ENCODE measurements at regions not wholly inside any gene's neighbourhood (a gene's known extent, or its start where the extent isn't known, plus 50 kb on each side); places are given as distances from the start of the nearest gene placed in this dataset.

DNA sequence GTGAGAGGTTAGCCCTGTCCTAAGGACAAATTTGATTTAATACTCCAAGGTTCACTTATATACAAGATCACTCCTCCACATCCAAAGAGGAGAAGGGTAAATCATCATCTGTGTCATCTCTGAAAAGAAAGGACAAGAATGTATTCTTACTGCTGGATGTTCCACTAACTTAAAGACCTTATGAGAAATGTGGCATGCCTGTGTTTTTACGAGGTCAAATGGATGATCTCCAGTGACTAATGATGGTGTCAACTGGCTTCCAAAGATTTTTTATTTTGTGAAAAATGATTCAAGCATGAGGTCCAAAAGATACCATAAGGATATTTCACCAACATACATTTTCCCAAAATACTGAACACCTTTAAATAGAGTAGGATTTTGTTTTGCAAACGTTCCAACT lies 143.4 kb downstream of the PTCHD1 start:
- TF ChIP-seq, protein P1, sequence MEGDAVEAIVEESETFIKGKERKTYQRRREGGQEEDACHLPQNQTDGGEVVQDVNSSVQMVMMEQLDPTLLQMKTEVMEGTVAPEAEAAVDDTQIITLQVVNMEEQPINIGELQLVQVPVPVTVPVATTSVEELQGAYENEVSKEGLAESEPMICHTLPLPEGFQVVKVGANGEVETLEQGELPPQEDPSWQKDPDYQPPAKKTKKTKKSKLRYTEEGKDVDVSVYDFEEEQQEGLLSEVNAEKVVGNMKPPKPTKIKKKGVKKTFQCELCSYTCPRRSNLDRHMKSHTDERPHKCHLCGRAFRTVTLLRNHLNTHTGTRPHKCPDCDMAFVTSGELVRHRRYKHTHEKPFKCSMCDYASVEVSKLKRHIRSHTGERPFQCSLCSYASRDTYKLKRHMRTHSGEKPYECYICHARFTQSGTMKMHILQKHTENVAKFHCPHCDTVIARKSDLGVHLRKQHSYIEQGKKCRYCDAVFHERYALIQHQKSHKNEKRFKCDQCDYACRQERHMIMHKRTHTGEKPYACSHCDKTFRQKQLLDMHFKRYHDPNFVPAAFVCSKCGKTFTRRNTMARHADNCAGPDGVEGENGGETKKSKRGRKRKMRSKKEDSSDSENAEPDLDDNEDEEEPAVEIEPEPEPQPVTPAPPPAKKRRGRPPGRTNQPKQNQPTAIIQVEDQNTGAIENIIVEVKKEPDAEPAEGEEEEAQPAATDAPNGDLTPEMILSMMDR (IDR thresholded peaks at IDR 0.05): no peak
- TF ChIP-seq POLR2A (IDR thresholded peaks at IDR 0.05): no peak
- TF ChIP-seq POLR2AphosphoS5 (IDR thresholded peaks at IDR 0.05): no peak

Data from breast epithelium (tissue), 3 donors.